GM12875 (cell line): ENCODE measurements at regions not wholly inside any gene's neighbourhood (a gene's known extent, or its start where the extent isn't known, plus 50 kb on each side); places are given as distances from the start of the nearest gene placed in this dataset.

Source experiments
- H3K4me3 ChIP-seq: one replicate; pipeline ENCODE4 v1.5.1; 2011; ENCODE audit warnings: low read depth, low read length, control low read depth
- CTCF ChIP-seq: IDR thresholded peaks from 2 replicates; pipeline ENCODE4 v1.5.1; 2011; ENCODE audit warnings: low read depth, mild to moderate bottlenecking, control low read depth, inconsistent platforms, low read length, moderate library complexity, borderline replicate concordance; ENCODE audit not compliant: insufficient read depth

- no peak for TF ChIP-seq CTCF
Measured at GRCh38 chr20:7010527-7010926, 243.0 kb downstream of the BMP2 start.

GRCh38 chr20:7015257-7015656 is 247.8 kb downstream of the BMP2 start:
- H3K4me3 ChIP-seq = no peak overlapping the region
- no peak for TF ChIP-seq CTCF

More at GRCh38 chr20:7010527-7010926, 243.0 kb downstream of the BMP2 start:
- no peak overlapping the region for H3K4me3 ChIP-seq

GRCh38 chr20:7022597-7022996 is 255.1 kb downstream of the BMP2 start:
- no peak overlapping the region for H3K4me3 ChIP-seq
- TF ChIP-seq CTCF = no peak

GRCh38 chr20:7025635-7026034 is 258.1 kb downstream of the BMP2 start:
- no peak for TF ChIP-seq CTCF
- no peak overlapping the region for H3K4me3 ChIP-seq

DNA sequence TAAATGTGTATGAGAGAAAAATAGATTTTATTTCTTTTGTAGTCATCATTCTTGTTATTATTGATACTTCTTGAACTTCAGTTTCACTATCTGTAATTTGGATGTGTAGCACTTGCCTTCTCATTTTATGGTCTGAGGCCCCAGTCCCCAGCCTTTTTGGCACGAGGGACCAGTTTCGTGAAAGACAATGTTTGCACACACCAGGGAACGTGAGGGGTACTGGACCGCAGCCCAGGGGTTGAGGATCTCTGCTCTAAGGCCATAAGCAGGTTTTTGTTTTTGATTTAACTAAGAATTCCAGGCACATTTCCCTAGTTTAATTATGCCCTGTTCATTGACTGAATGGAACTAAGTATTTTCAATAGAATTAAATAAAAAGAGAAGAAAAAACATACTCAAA is 261.5 kb downstream of the BMP2 start:
- no peak overlapping the region for H3K4me3 ChIP-seq
- no peak for TF ChIP-seq CTCF

GRCh38 chr20:7031222-7031621 is 263.7 kb downstream of the BMP2 start:
- H3K4me3 ChIP-seq = no peak overlapping the region
- no peak for TF ChIP-seq CTCF

DNA sequence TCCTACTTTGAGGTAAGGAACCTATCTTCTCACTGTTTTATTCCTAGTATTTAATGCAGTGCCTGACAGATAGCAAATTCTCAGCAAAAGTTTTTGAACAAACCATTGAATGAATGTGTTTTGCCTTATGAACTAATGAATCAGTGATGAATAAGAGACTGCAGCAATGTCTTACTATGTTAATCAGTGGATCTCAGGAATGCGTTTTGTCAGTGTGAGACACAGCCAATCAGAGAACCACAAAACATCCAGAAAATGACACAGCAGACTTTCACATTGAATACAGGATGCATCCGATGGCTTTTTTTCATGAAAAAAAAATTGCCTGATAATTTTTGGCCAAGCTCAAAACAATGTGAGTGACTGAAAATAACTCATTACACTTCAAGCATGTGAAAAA is 270.5 kb downstream of the BMP2 start:
- TF ChIP-seq CTCF = no peak

More for the DNA sequence above, 270.5 kb downstream of the BMP2 start:
- no peak overlapping the region for H3K4me3 ChIP-seq
